DND-41 (cell line): ENCODE measurements at regions not wholly inside any gene's neighbourhood (a gene's known extent, or its start where the extent isn't known, plus 50 kb on each side); places are given as distances from the start of the nearest gene placed in this dataset.

Experiments used
- CTCF ChIP-seq: IDR thresholded peaks from 2 replicates; pipeline ENCODE4 v1.5.1; 2012; ENCODE audit warnings: borderline replicate concordance, low read length, moderate library complexity, mild to moderate bottlenecking; ENCODE audit not compliant: poor library complexity, severe bottlenecking; ENCODE audit errors: extremely low read depth
- EZH2 ChIP-seq: IDR thresholded peaks from 3 replicates; pipeline ENCODE4 v1.6.1; 2012; ENCODE audit warnings: borderline replicate concordance, low read depth, mild to moderate bottlenecking, moderate library complexity, low read length, inconsistent platforms; ENCODE audit not compliant: severe bottlenecking

GRCh38 chr10:7473474-7473873 lies 62.6 kb upstream of the SFMBT2 start:
- TF ChIP-seq CTCF (no peak), EZH2 (no peak)
